IMR-90 (cell line): ENCODE measurements at regions not wholly inside any gene's neighbourhood (a gene's known extent, or its start where the extent isn't known, plus 50 kb on each side); places are given as distances from the start of the nearest gene placed in this dataset.

Source experiments
- ATAC-seq: fragments of 200-7000 bp; cut with Tn5 transposase; 2 replicates; pipeline ENCODE4 v1.9.1; 2020; ENCODE audit warnings: low read depth, mild to moderate bottlenecking, moderate library complexity
- BruUV-seq: library from RNA; stranded (reverse); fragments of 400-500 nt; replicated peaks from 2 replicates; lab custom pipeline; 2021; lab: Mats Ljungman, UMichigan
- CTCF ChIA-PET: fragments of 300-600 bp; formaldehyde crosslinking; extraction: SDS; loops from one replicate; lab custom pipeline; 2021; ENCODE audit warnings: antibody characterized with exemption; lab: Yijun Ruan, JAX
- POLR2A ChIA-PET: fragments of 300-600 bp; sonication (Branson Sonifier 250); formaldehyde crosslinking; loops from one replicate; lab custom pipeline; 2022; ENCODE audit warnings: antibody characterized with exemption; ENCODE audit not compliant: unreplicated experiment; lab: Charles Lee
- DNase-seq: peaks from one replicate; pipeline ENCODE4 v3.0.0; 2013
- H2AFZ ChIP-seq: replicated peaks from 2 replicates; pipeline ENCODE3; 2013; ENCODE audit warnings: low read length, mild to moderate bottlenecking; ENCODE audit not compliant: poor library complexity
- H2AK5ac ChIP-seq: 2 replicates; pipeline ENCODE4 v1.6.1; 2013; ENCODE audit warnings: low read depth, low read length, inconsistent platforms
- H2AK9ac ChIP-seq: replicated peaks from 2 replicates; pipeline ENCODE3; 2013; ENCODE audit warnings: mild to moderate bottlenecking, low read depth, low read length, moderate library complexity; ENCODE audit not compliant: poor library complexity
- H2BK120ac ChIP-seq: 2 replicates; pipeline ENCODE4 v1.6.1; 2013; ENCODE audit warnings: low read depth, low read length, inconsistent platforms
- H2BK15ac ChIP-seq: 3 replicates; pipeline ENCODE4 v1.6.1; 2013; ENCODE audit warnings: low read depth, low read length, inconsistent platforms
- H2BK20ac ChIP-seq: 2 replicates; pipeline ENCODE4 v1.6.1; 2013; ENCODE audit warnings: low read depth, mild to moderate bottlenecking, inconsistent platforms, low read length, moderate library complexity
- H2BK5ac ChIP-seq: 2 replicates; pipeline ENCODE4 v1.6.1; 2013; ENCODE audit warnings: mild to moderate bottlenecking, low read depth, low read length, inconsistent platforms; ENCODE audit not compliant: poor library complexity, severe bottlenecking
- H3K14ac ChIP-seq: replicated peaks from 2 replicates; pipeline ENCODE4 v1.6.1; 2013; ENCODE audit warnings: low read depth, low read length, inconsistent platforms
- H3K18ac ChIP-seq: 2 replicates; pipeline ENCODE4 v1.6.1; 2013; ENCODE audit warnings: low read depth, low read length, control low read depth
- H3K23ac ChIP-seq: 2 replicates; pipeline ENCODE4 v1.6.1; 2013; ENCODE audit warnings: low read depth, low read length, inconsistent platforms
- H3K27ac ChIP-seq: 2 replicates; pipeline ENCODE4 v1.5.1; 2013; ENCODE audit warnings: mild to moderate bottlenecking, control low read depth, low read length; ENCODE audit not compliant: insufficient read depth
- H3K27me3 ChIP-seq: 2 replicates; pipeline ENCODE4 v1.6.1; 2013; ENCODE audit warnings: low read length; ENCODE audit not compliant: control insufficient read depth, insufficient read depth
- H3K36me3 ChIP-seq: 2 replicates; pipeline ENCODE4 v1.6.1; 2013; ENCODE audit warnings: low read length, mixed read lengths; ENCODE audit not compliant: control insufficient read depth, insufficient read depth
- H3K4ac ChIP-seq: 2 replicates; pipeline ENCODE4 v1.6.1; 2013; ENCODE audit warnings: low read depth, low read length, inconsistent platforms
- H3K4me1 ChIP-seq: 2 replicates; pipeline ENCODE4 v1.6.1; 2013; ENCODE audit warnings: low read length, mixed read lengths; ENCODE audit not compliant: control insufficient read depth, insufficient read depth
- H3K4me2 ChIP-seq: 2 replicates; pipeline ENCODE4 v1.6.1; 2013; ENCODE audit warnings: low read depth, mild to moderate bottlenecking, control low read depth, low read length, moderate library complexity
- H3K4me3 ChIP-seq: 2 replicates; pipeline ENCODE4 v1.5.1; 2013; ENCODE audit warnings: low read depth, mild to moderate bottlenecking, control low read depth, low read length, moderate library complexity; ENCODE audit not compliant: insufficient read depth
- H3K56ac ChIP-seq: 2 replicates; pipeline ENCODE4 v1.6.1; 2013; ENCODE audit warnings: low read length, inconsistent platforms; ENCODE audit not compliant: insufficient read depth; ENCODE audit errors: extremely low read depth
- H3K79me1 ChIP-seq, 2 experiments: 2 replicates each; pipeline ENCODE4 v1.6.1; 2013; ENCODE audit warnings: low read length in 2 of 2, inconsistent platforms in 1 of 2, low read depth in 1 of 2
- H3K9ac ChIP-seq: 2 replicates; pipeline ENCODE4 v1.6.1; 2013; ENCODE audit warnings: low read depth, low read length, control low read depth
- H3K9me1 ChIP-seq: 2 replicates; pipeline ENCODE4 v1.6.1; 2013; ENCODE audit warnings: low read length, inconsistent platforms; ENCODE audit not compliant: insufficient read depth
- H3K9me3 ChIP-seq: 2 replicates; pipeline ENCODE4 v1.6.1; 2013; ENCODE audit warnings: low read length; ENCODE audit not compliant: control insufficient read depth, insufficient read depth
- H4K20me1 ChIP-seq: 2 replicates; pipeline ENCODE4 v1.6.1; 2013; ENCODE audit warnings: low read length, inconsistent platforms; ENCODE audit not compliant: insufficient read depth
- H4K5ac ChIP-seq: 2 replicates; pipeline ENCODE4 v1.6.1; 2013; ENCODE audit warnings: mild to moderate bottlenecking, low read depth, low read length, control low read depth
- H4K8ac ChIP-seq, 2 experiments: 2 replicates each; pipeline ENCODE4 v1.6.1; 2013; ENCODE audit warnings: low read depth in 2 of 2, low read length in 2 of 2, control low read depth in 1 of 2, inconsistent platforms in 1 of 2
- H4K91ac ChIP-seq: 2 replicates; pipeline ENCODE4 v1.6.1; 2013; ENCODE audit warnings: low read depth, low read length, inconsistent platforms; ENCODE audit not compliant: insufficient read depth
- POLR2A ChIP-seq: IDR thresholded peaks from 2 replicates; pipeline ENCODE4 v1.6.1; 2012; ENCODE audit warnings: mild to moderate bottlenecking, low read depth, low read length
- WGBS, 2 experiments: methylation state at CpG; one replicate each; pipeline versions ENCODE4 v1.1.5 to v1.1.7; 2013; ENCODE audit warnings: missing lambda C conversion rate in 2 of 2; ENCODE audit not compliant: insufficient read length in 1 of 2; ENCODE audit errors: extremely low coverage in 2 of 2; 5-methylcytosine and 5-hydroxymethylcytosine counted together
- dilution Hi-C: fragments of 300-500 bp; cut with HindIII; formaldehyde crosslinking; loops from one replicate; pipeline ENCODE4 v1.14.3; 2018; ENCODE audit warnings: low sequenced_read_pairs; ENCODE audit not compliant: unreplicated experiment
- in situ Hi-C: fragments of 300-500 bp; cut with MboI; formaldehyde crosslinking; loops from 3 replicates; pipeline ENCODE4 v1.14.3; 2019; ENCODE audit warnings: low sequenced_read_pairs, inconsistent platforms, mixed read lengths
- intact Hi-C: fragments of 100-400 bp; cut with micrococcal nuclease; formaldehyde crosslinking; loops from 2 replicates; pipeline ENCODE4 v1.10.0; 2022

GRCh38 chr6:15714658-15715057 lies 51.8 kb upstream of the DTNBP1 start:
- POLR2A ChIA-PET, result no interaction called here

More at GRCh38 chr6:15714658-15715057, 51.8 kb upstream of the DTNBP1 start:
- H2AK5ac ChIP-seq, result no peak overlapping the region
- WGBS, 2 experiments, result no CpG with 5 or more reads among the region's 2 CpGs
- H3K4me1 ChIP-seq, result no peaks in the 10 kb centered on the region
- intact Hi-C loops, result no loop called here
- no TSS peak for BruUV-seq
- in situ Hi-C loops, result no loop called here
- H3K27ac ChIP-seq, result no peak overlapping the region
- no peak overlapping the region for H3K9ac ChIP-seq
- no peak overlapping the region for H2BK15ac ChIP-seq
- CTCF ChIA-PET, result no interaction called here
- no peak for TF ChIP-seq POLR2A
- no peak overlapping the region for H3K4me3 ChIP-seq
- dilution Hi-C loops, result no loop called here
- H3K56ac ChIP-seq, result no peak overlapping the region
- no peaks in the 10 kb centered on the region for H3K79me1 ChIP-seq
- ATAC-seq, result no peak
- no peaks in the 10 kb centered on the region for H3K9me3 ChIP-seq
- H4K20me1 ChIP-seq, result no peaks in the 10 kb centered on the region
- peaks cover 16% of the 10 kb centered on the region for H3K27me3 ChIP-seq
- no peak overlapping the region for H4K91ac ChIP-seq
- no peak overlapping the region for H3K14ac ChIP-seq
- H2AK9ac ChIP-seq, result no peak overlapping the region
- H3K9me1 ChIP-seq, result no peaks in the 10 kb centered on the region
- no peak overlapping the region for H2BK120ac ChIP-seq
- no peaks in the 10 kb centered on the region for H3K36me3 ChIP-seq
- H4K8ac ChIP-seq, result no peak overlapping the region
- no peak overlapping the region for H4K5ac ChIP-seq
- H3K23ac ChIP-seq, result no peak overlapping the region
- H3K4me2 ChIP-seq, result no peak overlapping the region
- H3K18ac ChIP-seq, result no peak overlapping the region
- H2AFZ ChIP-seq, result no peak overlapping the region
- DNase-seq, result no peak
- H2BK20ac ChIP-seq, result no peak overlapping the region
- no peak overlapping the region for H2BK5ac ChIP-seq
- no peak overlapping the region for H3K4ac ChIP-seq
